ENCODE measurements at regions not wholly inside any gene's neighbourhood (a gene's known extent, or its start where the extent isn't known, plus 50 kb on each side); places are given as distances from the start of the nearest gene placed in this dataset.
A peak's percentile ranks its signal among the peaks of the same experiment; 100 is the strongest.

GRCh38 chr6:85112540-85112939, 337.3 kb upstream of the NT5E start:
- intact Hi-C loops (cut with DNase I): no loop called here
- H3K27ac ChIP-seq: no peak overlapping the region
- no peak for DNase-seq
- peaks cover 4% of the 10 kb centered on the region for H3K4me1 ChIP-seq (ENCODE audit: insufficient read depth)
- WGBS, 3 donors: 91 to 92% (median 92%) methylated on average over 1 of the region's 1 CpG
- no peak overlapping the region for H3K4me3 ChIP-seq
- H3K36me3 ChIP-seq: no peaks in the 10 kb centered on the region
- no peaks in the 10 kb centered on the region for H3K9me3 ChIP-seq
- TF ChIP-seq CTCF (IDR thresholded peaks at IDR 0.05) (no peak), EP300 (IDR thresholded peaks at IDR 0.05) (no peak), POLR2A (IDR thresholded peaks at IDR 0.05) (no peak)
- no peaks in the 10 kb centered on the region for H3K27me3 ChIP-seq

- Histone ChIP-seq H3K36me3 (no peaks in the 10 kb centered on the region), H3K4me1 (ENCODE audit: insufficient read depth) (peaks cover 4% of the 10 kb centered on the region), H3K4me3 (no peak overlapping the region), H3K27ac (no peak overlapping the region), H3K27me3 (no peaks in the 10 kb centered on the region), H3K9me3 (no peaks in the 10 kb centered on the region)
- TF ChIP-seq EP300 (IDR thresholded peaks at IDR 0.05) (no peak), CTCF (IDR thresholded peaks at IDR 0.05) (no peak)
- intact Hi-C loops (cut with DNase I): no loop called here
- DNase-seq: peak in 3 of 5 donors; percentile 25 to 40 (median 25)
- WGBS, 3 donors: 30 to 32% (median 31%) methylated on average over 8 of the region's 8 CpGs
These were observed 338.3 kb upstream of the NT5E start for GRCh38 chr6:85111481-85112011.

GRCh38 chr6:85110943-85111342, 338.9 kb upstream of the NT5E start:
- Histone ChIP-seq H3K9me3 (no peaks in the 10 kb centered on the region), H3K4me1 (ENCODE audit: insufficient read depth) (peaks cover 4% of the 10 kb centered on the region), H3K27ac (no peak overlapping the region), H3K36me3 (no peaks in the 10 kb centered on the region), H3K4me3 (no peak overlapping the region), H3K27me3 (no peaks in the 10 kb centered on the region)
- WGBS, 3 donors: 65 to 72% (median 68%) methylated on average over 2 of the region's 2 CpGs
- DNase-seq: no peak
- no peak for TF ChIP-seq EP300 (IDR thresholded peaks at IDR 0.05)
- TF ChIP-seq CTCF (IDR thresholded peaks at IDR 0.05): no peak
- no peak for TF ChIP-seq POLR2A (IDR thresholded peaks at IDR 0.05)
- intact Hi-C loops (cut with DNase I): no loop called here

GRCh38 chr6:85107701-85108100, 342.2 kb upstream of the NT5E start:
- H3K36me3 ChIP-seq: no peaks in the 10 kb centered on the region
- no peak for TF ChIP-seq POLR2A (IDR thresholded peaks at IDR 0.05)
- no peak for TF ChIP-seq CTCF (IDR thresholded peaks at IDR 0.05)
- TF ChIP-seq EP300 (IDR thresholded peaks at IDR 0.05): no peak
- no peaks in the 10 kb centered on the region for H3K4me1 ChIP-seq (ENCODE audit: insufficient read depth)
- no peak overlapping the region for H3K4me3 ChIP-seq
- H3K27ac ChIP-seq: no peak overlapping the region
- 62 to 82% (median 80%) methylated on average over 1 of the region's 1 CpG for WGBS, 3 donors
- no peaks in the 10 kb centered on the region for H3K9me3 ChIP-seq
- no peak for DNase-seq
- intact Hi-C loops (cut with DNase I): no loop called here
- no peaks in the 10 kb centered on the region for H3K27me3 ChIP-seq

All from ovary (tissue), 7 donors.